ENCODE measurements at regions not wholly inside any gene's neighbourhood (a gene's known extent, or its start where the extent isn't known, plus 50 kb on each side); places are given as distances from the start of the nearest gene placed in this dataset.

- CTCF ChIA-PET: no interaction called here
- DNase-seq (ENCODE audit: low spot score): no peak
- no peak overlapping the region for H3K27ac ChIP-seq
- no peak for TF ChIP-seq CTCF (conservative IDR thresholded peaks at IDR 0.05; ENCODE audit: low read depth)
- POLR2A ChIA-PET (ENCODE audit: low non-redundant PET): no interaction called here
Observed at GRCh38 chr13:44664308-44664707, 88.2 kb upstream of the TSC22D1 start.

DNA sequence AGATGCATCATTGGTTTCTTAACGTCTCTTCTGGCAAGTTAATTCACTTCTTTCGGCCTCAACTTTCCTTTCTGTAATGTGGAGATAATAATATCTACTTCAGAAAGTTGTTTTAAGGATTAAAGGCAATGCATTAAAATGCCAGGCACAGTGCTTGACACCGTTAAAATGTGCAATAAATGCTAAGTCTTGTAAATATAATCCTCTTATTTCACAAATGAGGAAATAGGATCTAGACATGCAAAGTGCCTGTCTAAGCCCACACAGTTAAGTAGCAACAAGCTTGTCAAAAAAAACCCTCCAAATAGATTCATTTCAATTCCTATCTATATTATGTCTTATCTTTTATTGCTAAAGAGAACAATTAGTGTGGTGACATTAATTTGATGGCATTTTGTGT lies 86.4 kb upstream of the TSC22D1 start:
- ChIA-PET POLR2A (ENCODE audit: low non-redundant PET) (no interaction called here), CTCF (interaction anchor here (0.6 kb wide), 1 partner anchor 11 kb away, joined by 3 read pairs; no protein-coding TSS in a partner anchor)
- no peak for TF ChIP-seq CTCF (conservative IDR thresholded peaks at IDR 0.05; ENCODE audit: low read depth)
- no peak for DNase-seq (ENCODE audit: low spot score)
- no peak overlapping the region for H3K27ac ChIP-seq

DNA sequence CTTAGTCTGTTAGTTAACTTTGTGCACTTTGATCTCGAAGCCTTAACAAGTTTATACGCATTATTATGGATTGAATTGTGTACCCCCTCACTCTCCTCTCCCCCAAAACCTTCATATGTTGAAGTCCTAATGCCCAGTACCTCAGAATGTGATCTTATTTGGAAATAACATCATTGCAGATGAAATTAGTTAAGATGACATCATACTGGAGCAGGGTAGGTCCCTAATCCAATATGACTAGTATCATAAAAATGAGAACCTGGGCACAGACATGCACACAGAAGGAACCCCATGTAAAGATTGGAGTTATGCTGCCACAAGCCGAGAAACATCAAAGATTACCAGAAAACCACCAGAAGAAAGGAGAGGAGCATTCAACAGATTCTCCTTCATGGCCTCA lies 85.8 kb upstream of the TSC22D1 start:
- H3K27ac ChIP-seq: no peak overlapping the region
- no peak for DNase-seq (ENCODE audit: low spot score)
- CTCF ChIA-PET: interaction anchor here (0.6 kb wide), 1 partner anchor 11 kb away, joined by 3 read pairs; no protein-coding TSS in a partner anchor
- POLR2A ChIA-PET (ENCODE audit: low non-redundant PET): no interaction called here
- TF ChIP-seq CTCF (conservative IDR thresholded peaks at IDR 0.05; ENCODE audit: low read depth): no peak

GRCh38 chr13:44660050-44660449 lies 83.9 kb upstream of the TSC22D1 start:
- DNase-seq (ENCODE audit: low spot score): no peak
- no peak for TF ChIP-seq CTCF (conservative IDR thresholded peaks at IDR 0.05; ENCODE audit: low read depth)
- CTCF ChIA-PET: no interaction called here
- POLR2A ChIA-PET (ENCODE audit: low non-redundant PET): no interaction called here
- H3K27ac ChIP-seq: no peak overlapping the region

DNA sequence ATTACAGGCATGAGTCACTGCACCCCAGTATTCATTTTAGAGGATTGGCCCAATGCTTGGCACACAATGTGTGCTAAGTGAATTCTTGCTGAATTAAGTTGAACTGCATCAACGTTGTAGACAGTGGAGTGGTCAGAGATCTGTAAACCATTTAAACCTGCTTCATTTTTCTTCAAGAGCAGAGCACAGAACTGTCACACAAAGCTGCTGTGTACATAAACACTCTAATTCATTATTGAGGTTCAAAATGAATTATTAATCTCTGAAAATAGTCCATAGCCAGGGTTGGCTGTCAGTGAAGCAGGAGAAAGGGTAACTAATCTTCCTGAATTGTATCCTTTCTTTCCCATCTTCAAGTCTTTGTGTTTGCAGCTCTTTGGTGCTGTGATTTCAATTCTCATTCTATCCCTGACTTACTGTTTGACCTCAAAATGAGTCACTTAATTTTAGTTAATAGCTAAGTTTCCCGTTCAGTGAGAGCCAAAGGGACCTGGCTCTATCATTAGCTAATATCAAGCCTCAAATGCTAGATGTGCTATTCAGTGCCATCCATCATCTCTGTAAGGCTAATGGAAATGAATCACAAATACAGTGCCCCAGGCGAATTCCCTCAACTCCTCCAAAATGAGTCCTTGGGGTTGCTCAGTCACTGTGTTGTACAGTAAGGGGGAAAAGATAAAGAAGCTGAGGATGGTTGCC lies 77.0 kb upstream of the TSC22D1 start:
- POLR2A ChIA-PET (ENCODE audit: low non-redundant PET): no interaction called here
- no peak for TF ChIP-seq CTCF (conservative IDR thresholded peaks at IDR 0.05; ENCODE audit: low read depth)

GRCh38 chr13:44652168-44652567 lies 76.0 kb upstream of the TSC22D1 start:
- no peak for TF ChIP-seq CTCF (conservative IDR thresholded peaks at IDR 0.05; ENCODE audit: low read depth)
- ChIA-PET POLR2A (ENCODE audit: low non-redundant PET) (no interaction called here), CTCF (no interaction called here)
- no peak for DNase-seq (ENCODE audit: low spot score)
- H3K27ac ChIP-seq: no peak overlapping the region

More for the DNA sequence above, 77.0 kb upstream of the TSC22D1 start:
- CTCF ChIA-PET: no interaction called here
- peak; percentile 18 for DNase-seq (ENCODE audit: low spot score)
- no peak overlapping the region for H3K27ac ChIP-seq
